PC-9 (cell line): ENCODE measurements at regions not wholly inside any gene's neighbourhood (a gene's known extent, or its start where the extent isn't known, plus 50 kb on each side); places are given as distances from the start of the nearest gene placed in this dataset.
"Not testable (repeated sequence)": the region's sequence is repeated elsewhere in the genome, so short reads cannot be mapped to it uniquely, and the experiment has no call there.

Experiments used
- CTCF ChIP-seq: fragments of 200-600 bp; sonication (generic); conservative IDR thresholded peaks from 2 replicates; pipeline ENCODE4 v1.6.1; 2017; ENCODE audit warnings: mixed run types, antibody characterized with exemption, mild to moderate bottlenecking, moderate library complexity
- EZH2 ChIP-seq: fragments of 200-600 bp; sonication (generic); IDR thresholded peaks from 2 replicates; pipeline ENCODE4 v1.8.0; 2017; ENCODE audit warnings: antibody characterized with exemption, low read depth

GRCh38 chr5:38678697-38679096, 122.3 kb upstream of the LIFR start:
- TF ChIP-seq CTCF, EZH2: not testable (repeated sequence)
